ENCODE measurements at regions not wholly inside any gene's neighbourhood (a gene's known extent, or its start where the extent isn't known, plus 50 kb on each side); places are given as distances from the start of the nearest gene placed in this dataset.
"Not testable (repeated sequence)": the region's sequence is repeated elsewhere in the genome, so short reads cannot be mapped to it uniquely, and the experiment has no call there.

GRCh38 chr4:141463678-141464077, 172.7 kb upstream of the IL15 start:
- H3K9me3 ChIP-seq (ENCODE audit: low read length): no peaks in the 10 kb centered on the region
- no peaks in the 10 kb centered on the region for H3K4me1 ChIP-seq (ENCODE audit: insufficient read depth, low read length)
- H3K27me3 ChIP-seq (ENCODE audit: control insufficient read depth in 1 of 2, insufficient read depth in 2 of 2, low read length in 2 of 2): no peaks in the 10 kb centered on the region
- H3K4me3 ChIP-seq (ENCODE audit: low read depth in 1 of 2, low read length in 2 of 2): no peak overlapping the region
- no peaks in the 10 kb centered on the region for H3K36me3 ChIP-seq (ENCODE audit: insufficient read depth, low read length)
- no peak overlapping the region for H3K27ac ChIP-seq (ENCODE audit: low read depth, low read length)
- no peak overlapping the region for H3K9ac ChIP-seq (ENCODE audit: low read length)

GRCh38 chr4:141464366-141464765, 172.0 kb upstream of the IL15 start:
- Histone ChIP-seq H3K27me3 (ENCODE audit: control insufficient read depth in 1 of 2, insufficient read depth in 2 of 2, low read length in 2 of 2) (no peaks in the 10 kb centered on the region), H3K9ac (ENCODE audit: low read length) (no peak overlapping the region), H3K4me1 (ENCODE audit: insufficient read depth, low read length) (no peaks in the 10 kb centered on the region), H3K9me3 (ENCODE audit: low read length) (no peaks in the 10 kb centered on the region), H3K27ac (ENCODE audit: low read depth, low read length) (no peak overlapping the region), H3K36me3 (ENCODE audit: insufficient read depth, low read length) (no peaks in the 10 kb centered on the region), H3K4me3 (ENCODE audit: low read depth in 1 of 2, low read length in 2 of 2) (no peak overlapping the region)

DNA sequence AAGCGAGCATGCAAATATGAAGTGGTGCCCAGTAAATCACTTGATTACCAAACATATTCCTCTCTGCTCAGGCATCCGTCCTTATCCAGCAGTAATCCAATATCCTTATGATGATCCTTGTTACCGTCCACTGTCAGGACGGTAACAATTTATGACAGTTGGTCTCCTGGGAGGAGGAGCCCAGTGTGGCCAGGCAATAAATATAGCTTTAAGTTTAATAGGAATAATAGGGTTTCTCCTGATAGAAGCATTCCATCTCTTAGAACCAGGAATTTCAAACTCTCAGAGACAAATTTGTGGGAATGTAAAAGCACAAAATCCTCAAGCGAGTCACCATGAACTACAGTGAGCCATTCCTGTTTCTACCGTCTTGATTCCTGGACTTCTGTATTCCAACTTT, 171.2 kb upstream of the IL15 start:
- H3K4me3 ChIP-seq (ENCODE audit: low read depth in 1 of 2, low read length in 2 of 2): no peak overlapping the region
- H3K9me3 ChIP-seq (ENCODE audit: low read length): no peaks in the 10 kb centered on the region
- no peak overlapping the region for H3K9ac ChIP-seq (ENCODE audit: low read length)
- no peaks in the 10 kb centered on the region for H3K4me1 ChIP-seq (ENCODE audit: insufficient read depth, low read length)
- no peak overlapping the region for H3K27ac ChIP-seq (ENCODE audit: low read depth, low read length)
- no peaks in the 10 kb centered on the region for H3K36me3 ChIP-seq (ENCODE audit: insufficient read depth, low read length)
- no peaks in the 10 kb centered on the region for H3K27me3 ChIP-seq (ENCODE audit: control insufficient read depth in 1 of 2, insufficient read depth in 2 of 2, low read length in 2 of 2)

DNA sequence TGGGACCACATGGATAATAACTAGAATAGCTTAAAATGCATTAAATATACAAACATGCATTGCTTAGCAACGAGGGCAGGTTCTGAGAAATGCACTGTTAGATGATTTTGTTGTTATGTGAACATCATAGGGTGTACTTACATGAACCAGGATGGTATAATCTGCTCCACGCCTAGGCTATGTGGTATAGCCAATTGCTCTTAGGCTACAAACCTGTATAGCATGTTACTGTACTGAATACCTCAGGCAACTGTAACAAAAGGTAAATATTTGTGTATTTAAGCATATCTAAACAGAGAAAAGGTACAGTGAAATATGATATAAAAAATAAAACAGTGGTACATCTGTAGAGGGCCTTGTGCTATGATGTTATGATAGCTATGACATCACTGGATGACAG, 169.2 kb upstream of the IL15 start:
- no peaks in the 10 kb centered on the region for H3K4me1 ChIP-seq (ENCODE audit: insufficient read depth, low read length)
- H3K27me3 ChIP-seq (ENCODE audit: control insufficient read depth in 1 of 2, insufficient read depth in 2 of 2, low read length in 2 of 2): no peaks in the 10 kb centered on the region

GRCh38 chr4:141469392-141469791, 167.0 kb upstream of the IL15 start:
- H3K27me3 ChIP-seq (ENCODE audit: control insufficient read depth in 1 of 2, insufficient read depth in 2 of 2, low read length in 2 of 2): no peaks in the 10 kb centered on the region
- peaks cover 12% of the 10 kb centered on the region for H3K4me1 ChIP-seq (ENCODE audit: insufficient read depth, low read length)
- H3K4me3 ChIP-seq (ENCODE audit: low read depth in 1 of 2, low read length in 2 of 2): no peak overlapping the region
- no peak overlapping the region for H3K27ac ChIP-seq (ENCODE audit: low read depth, low read length)
- no peak overlapping the region for H3K9ac ChIP-seq (ENCODE audit: low read length)
- no peaks in the 10 kb centered on the region for H3K36me3 ChIP-seq (ENCODE audit: insufficient read depth, low read length)
- no peaks in the 10 kb centered on the region for H3K9me3 ChIP-seq (ENCODE audit: low read length)

More for the DNA sequence above, 169.2 kb upstream of the IL15 start:
- no peak overlapping the region for H3K9ac ChIP-seq (ENCODE audit: low read length)
- H3K27ac ChIP-seq (ENCODE audit: low read depth, low read length): no peak overlapping the region
- H3K9me3 ChIP-seq (ENCODE audit: low read length): no peaks in the 10 kb centered on the region
- no peak overlapping the region for H3K4me3 ChIP-seq (ENCODE audit: low read depth in 1 of 2, low read length in 2 of 2)
- H3K36me3 ChIP-seq (ENCODE audit: insufficient read depth, low read length): no peaks in the 10 kb centered on the region

DNA sequence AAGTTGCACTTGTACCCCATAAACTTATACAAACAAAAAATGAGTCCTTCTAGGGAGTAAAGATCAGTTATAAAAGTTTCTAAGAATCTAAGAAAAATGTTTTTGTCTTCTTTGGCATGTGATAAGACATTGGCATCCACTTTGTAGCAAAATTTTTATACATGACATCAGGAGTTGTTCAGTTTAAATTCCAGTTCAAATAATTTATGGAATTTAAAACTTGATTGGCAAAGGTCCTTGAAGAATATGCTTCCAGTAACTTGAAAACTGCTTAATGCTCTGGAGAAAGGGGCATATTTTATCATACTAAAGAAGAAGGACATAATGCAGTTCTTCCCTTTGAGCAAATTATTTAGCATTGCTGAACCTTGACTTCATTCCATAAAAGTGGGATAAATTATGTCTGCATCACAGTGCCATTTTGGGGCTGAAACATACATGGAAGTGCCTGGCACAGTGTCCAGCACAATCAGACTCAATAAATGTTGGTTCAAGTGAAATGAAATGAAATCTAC, 163.3 kb upstream of the IL15 start:
- Histone ChIP-seq H3K4me3 (ENCODE audit: low read depth in 1 of 2, low read length in 2 of 2) (no peak overlapping the region), H3K9ac (ENCODE audit: low read length) (no peak overlapping the region), H3K9me3 (ENCODE audit: low read length) (no peaks in the 10 kb centered on the region), H3K27ac (ENCODE audit: low read depth, low read length) (no peak overlapping the region), H3K27me3 (ENCODE audit: control insufficient read depth in 1 of 2, insufficient read depth in 2 of 2, low read length in 2 of 2) (no peaks in the 10 kb centered on the region), H3K4me1 (ENCODE audit: insufficient read depth, low read length) (peaks cover 14% of the 10 kb centered on the region), H3K36me3 (ENCODE audit: insufficient read depth, low read length) (no peaks in the 10 kb centered on the region)

GRCh38 chr4:141473952-141474351, 162.4 kb upstream of the IL15 start:
- H3K9me3 ChIP-seq (ENCODE audit: low read length): no peaks in the 10 kb centered on the region
- H3K27me3 ChIP-seq (ENCODE audit: control insufficient read depth in 1 of 2, insufficient read depth in 2 of 2, low read length in 2 of 2): no peaks in the 10 kb centered on the region
- H3K4me3 ChIP-seq (ENCODE audit: low read depth in 1 of 2, low read length in 2 of 2): no peak overlapping the region
- H3K36me3 ChIP-seq (ENCODE audit: insufficient read depth, low read length): no peaks in the 10 kb centered on the region
- H3K27ac ChIP-seq (ENCODE audit: low read depth, low read length): no peak overlapping the region
- no peak overlapping the region for H3K9ac ChIP-seq (ENCODE audit: low read length)
- H3K4me1 ChIP-seq (ENCODE audit: insufficient read depth, low read length): peaks cover 14% of the 10 kb centered on the region

DNA sequence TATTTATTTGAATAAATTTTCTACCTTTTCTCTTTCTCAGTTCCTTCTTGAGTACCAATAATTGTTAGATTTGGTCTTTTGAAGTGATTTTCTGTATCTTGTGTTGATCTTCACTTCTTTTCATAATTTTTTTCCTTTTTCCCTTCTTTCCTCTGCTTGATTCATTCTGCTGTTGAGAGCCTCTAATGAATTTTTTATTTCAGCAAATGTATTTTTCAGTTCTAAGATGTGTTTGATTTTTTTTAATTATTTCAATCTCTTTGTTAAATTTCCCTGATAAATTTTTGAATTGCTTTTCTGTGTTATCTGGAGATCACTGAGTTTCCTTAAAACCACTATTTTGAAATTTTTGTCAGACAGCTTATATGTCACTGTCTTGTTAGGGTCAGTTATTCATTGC, 155.4 kb upstream of the IL15 start:
- Histone ChIP-seq H3K9ac (ENCODE audit: low read length) (no peak overlapping the region), H3K36me3 (ENCODE audit: insufficient read depth, low read length) (no peaks in the 10 kb centered on the region), H3K27me3 (ENCODE audit: control insufficient read depth in 1 of 2, insufficient read depth in 2 of 2, low read length in 2 of 2) (no peaks in the 10 kb centered on the region), H3K27ac (ENCODE audit: low read depth, low read length) (no peak overlapping the region), H3K9me3 (ENCODE audit: low read length) (peaks cover 6% of the 10 kb centered on the region), H3K4me3 (ENCODE audit: low read depth in 1 of 2, low read length in 2 of 2) (no peak overlapping the region), H3K4me1 (ENCODE audit: insufficient read depth, low read length) (no peaks in the 10 kb centered on the region)

DNA sequence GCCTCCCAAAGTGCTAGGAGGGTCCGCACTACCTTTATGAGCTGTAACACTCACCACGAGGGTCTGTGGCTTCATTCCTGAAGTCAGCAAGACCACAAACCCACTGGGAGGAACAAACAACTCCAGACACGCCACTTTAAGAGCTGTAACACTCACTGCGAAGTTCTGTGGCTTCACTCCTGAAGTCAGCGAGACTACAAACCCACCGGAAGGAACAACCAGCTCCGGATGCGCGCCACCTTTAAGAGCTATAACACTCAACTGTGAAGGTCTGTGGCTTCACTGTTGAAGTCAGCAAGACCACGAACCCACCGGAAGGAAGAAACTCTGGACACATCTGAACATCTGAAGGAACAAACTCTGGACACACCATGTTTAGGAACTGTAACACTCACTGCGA, 152.1 kb upstream of the IL15 start:
- H3K27me3 ChIP-seq (ENCODE audit: control insufficient read depth in 1 of 2, insufficient read depth in 2 of 2, low read length in 2 of 2); H3K9ac ChIP-seq (ENCODE audit: low read length); H3K27ac ChIP-seq (ENCODE audit: low read depth, low read length): not testable (repeated sequence)

GRCh38 chr4:141486375-141486997, 149.9 kb upstream of the IL15 start:
- no peaks in the 10 kb centered on the region for H3K27me3 ChIP-seq (ENCODE audit: control insufficient read depth in 1 of 2, insufficient read depth in 2 of 2, low read length in 2 of 2)
- H3K9ac ChIP-seq (ENCODE audit: low read length): no peak overlapping the region
- no peak overlapping the region for H3K27ac ChIP-seq (ENCODE audit: low read depth, low read length)
- no peaks in the 10 kb centered on the region for H3K4me1 ChIP-seq (ENCODE audit: insufficient read depth, low read length)
- H3K9me3 ChIP-seq (ENCODE audit: low read length): no peaks in the 10 kb centered on the region
- no peak overlapping the region for H3K4me3 ChIP-seq (ENCODE audit: low read depth in 1 of 2, low read length in 2 of 2)
- no peaks in the 10 kb centered on the region for H3K36me3 ChIP-seq (ENCODE audit: insufficient read depth, low read length)

More for the DNA sequence above, 152.1 kb upstream of the IL15 start:
- not testable (repeated sequence) for H3K9me3 ChIP-seq (ENCODE audit: low read length); H3K4me1 ChIP-seq (ENCODE audit: insufficient read depth, low read length); H3K4me3 ChIP-seq (ENCODE audit: low read depth in 1 of 2, low read length in 2 of 2); H3K36me3 ChIP-seq (ENCODE audit: insufficient read depth, low read length)

DNA sequence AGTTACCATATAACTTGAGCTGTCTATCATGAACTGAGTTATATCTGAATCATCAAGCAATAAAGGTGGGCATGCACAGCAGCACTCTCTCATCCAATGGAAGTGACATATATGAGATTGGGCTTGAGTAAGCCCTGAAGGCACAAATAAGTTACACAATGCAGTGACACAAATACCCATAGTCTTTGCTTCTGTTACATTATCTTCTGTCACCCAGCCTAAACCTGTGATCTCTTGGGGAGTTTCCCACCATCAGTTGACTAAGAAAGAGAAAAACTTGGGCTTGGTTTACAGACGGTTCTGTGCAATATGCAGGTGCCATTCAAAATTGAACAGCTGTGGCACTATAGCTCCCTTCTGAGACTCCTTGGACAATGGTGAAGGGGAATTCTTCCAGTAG, 138.8 kb upstream of the IL15 start:
- no peak overlapping the region for H3K4me3 ChIP-seq (ENCODE audit: low read depth in 1 of 2, low read length in 2 of 2)
- no peak overlapping the region for H3K27ac ChIP-seq (ENCODE audit: low read depth, low read length)
- H3K36me3 ChIP-seq (ENCODE audit: insufficient read depth, low read length): no peaks in the 10 kb centered on the region
- H3K9ac ChIP-seq (ENCODE audit: low read length): no peak overlapping the region
- no peaks in the 10 kb centered on the region for H3K27me3 ChIP-seq (ENCODE audit: control insufficient read depth in 1 of 2, insufficient read depth in 2 of 2, low read length in 2 of 2)
- no peaks in the 10 kb centered on the region for H3K4me1 ChIP-seq (ENCODE audit: insufficient read depth, low read length)
- no peaks in the 10 kb centered on the region for H3K9me3 ChIP-seq (ENCODE audit: low read length)

DNA sequence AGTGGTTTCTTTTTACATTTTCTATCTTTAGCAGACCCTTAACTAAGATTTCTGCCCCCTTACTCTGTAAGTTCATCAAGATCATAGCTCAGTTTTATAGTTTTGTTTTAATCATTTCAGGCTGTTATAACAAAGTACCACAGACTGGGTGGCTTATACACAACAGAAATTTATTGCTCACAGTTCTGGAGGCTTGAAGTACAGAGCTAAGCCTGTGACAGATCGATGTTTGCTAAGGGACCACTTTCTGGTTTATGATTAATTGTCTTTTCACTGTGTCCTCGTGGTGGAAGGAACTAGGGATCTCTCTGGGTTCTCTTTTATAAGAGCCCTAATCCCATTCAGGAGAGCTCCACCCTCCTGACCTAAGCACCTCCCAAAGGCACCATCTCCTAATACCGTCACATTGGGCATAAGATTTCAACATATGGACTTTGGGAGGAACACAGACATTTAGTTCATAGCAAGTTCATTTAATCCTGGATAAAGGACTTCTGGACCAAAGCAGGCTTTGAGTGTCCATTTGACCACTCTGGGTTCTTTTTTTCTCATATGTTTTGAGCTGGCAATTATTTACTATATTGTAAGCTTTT, 137.0 kb upstream of the IL15 start:
- Histone ChIP-seq H3K9me3 (ENCODE audit: low read length) (no peaks in the 10 kb centered on the region), H3K36me3 (ENCODE audit: insufficient read depth, low read length) (no peaks in the 10 kb centered on the region), H3K27me3 (ENCODE audit: control insufficient read depth in 1 of 2, insufficient read depth in 2 of 2, low read length in 2 of 2) (no peaks in the 10 kb centered on the region), H3K4me1 (ENCODE audit: insufficient read depth, low read length) (no peaks in the 10 kb centered on the region), H3K9ac (ENCODE audit: low read length) (no peak overlapping the region), H3K27ac (ENCODE audit: low read depth, low read length) (no peak overlapping the region), H3K4me3 (ENCODE audit: low read depth in 1 of 2, low read length in 2 of 2) (no peak overlapping the region)

All from muscle layer of colon (tissue), 2 donors.